H1 (cell line): ENCODE measurements at regions not wholly inside any gene's neighbourhood (a gene's known extent, or its start where the extent isn't known, plus 50 kb on each side); places are given as distances from the start of the nearest gene placed in this dataset.

Source experiments
- CBX5 ChIP-seq: fragments of 300-800, 300-1000 bp; sonication (generic); IDR thresholded peaks from 2 replicates; pipeline ENCODE4 v1.7.1; 2016; ENCODE audit warnings: antibody characterized with exemption, low read length, low read depth
- CEBPB ChIP-seq: IDR thresholded peaks from 2 replicates; pipeline ENCODE4 v1.6.1; 2012; ENCODE audit warnings: low read depth, low read length
- CHD7 ChIP-seq: fragments of 300-600 bp; sonication (generic); IDR thresholded peaks from 2 replicates; pipeline ENCODE4 v1.7.1; 2012; ENCODE audit warnings: low read length, moderate library complexity, mild to moderate bottlenecking, inconsistent platforms; ENCODE audit not compliant: insufficient replicate concordance
- CTCF ChIP-seq, 3 experiments: IDR thresholded peaks; 1 replicate in 2 of 3; 2 replicates in 1 of 3; pipeline versions ENCODE4 v1.5.1 to v1.6.1; 2011; ENCODE audit warnings: low read length in 3 of 3, mild to moderate bottlenecking in 3 of 3, inconsistent platforms in 2 of 3, low read depth in 1 of 3, moderate library complexity in 1 of 3; ENCODE audit not compliant: insufficient read depth in 1 of 3; ENCODE audit errors: control extremely low read depth in 1 of 3
- EP300 ChIP-seq, 2 experiments: IDR thresholded peaks; 1 replicate in 1 of 2; 2 replicates in 1 of 2; pipeline ENCODE4 v1.6.1; 2011 to 2012; ENCODE audit warnings: low read depth in 2 of 2, low read length in 2 of 2, mild to moderate bottlenecking in 2 of 2, borderline replicate concordance in 1 of 2, inconsistent platforms in 1 of 2, moderate library complexity in 1 of 2
- JUN ChIP-seq: IDR thresholded peaks from 2 replicates; pipeline ENCODE4 v1.6.1; 2011; ENCODE audit warnings: low read depth, mild to moderate bottlenecking, improper control_type of control experiment, low read length
- PHF8 ChIP-seq: fragments of 200-600 bp; sonication (generic); conservative IDR thresholded peaks from 2 replicates; pipeline ENCODE4 v1.7.1; 2012; ENCODE audit warnings: low read depth, mild to moderate bottlenecking, inconsistent platforms, low read length, moderate library complexity
- RBBP5 ChIP-seq: IDR thresholded peaks from 2 replicates; pipeline ENCODE4 v1.7.1; 2012; ENCODE audit warnings: low read depth, mild to moderate bottlenecking, inconsistent platforms, low read length, moderate library complexity, borderline replicate concordance
- TAF1 ChIP-seq: IDR thresholded peaks from 2 replicates; pipeline ENCODE4 v1.6.1; 2011; ENCODE audit warnings: mild to moderate bottlenecking, low read depth, low read length

- no peak for TF ChIP-seq CHD7
- TF ChIP-seq CBX5 = no peak
- TF ChIP-seq RBBP5 = no peak
- TF ChIP-seq EP300 (IDR thresholded peaks at IDR 0.05; ENCODE audit: borderline replicate concordance in 1 of 2, low read depth in 2 of 2, low read length in 2 of 2) = no peak
- no peak for TF ChIP-seq CEBPB
- no peak for TF ChIP-seq JUN
- no peak for TF ChIP-seq PHF8
- no peak for TF ChIP-seq TAF1
- no peak for TF ChIP-seq CTCF (IDR thresholded peaks at IDR 0.05; ENCODE audit: control extremely low read depth in 1 of 3, insufficient read depth in 1 of 3, low read depth in 1 of 3, low read length in 3 of 3)
Observed at GRCh38 chr9:17996728-17997127, 417.9 kb downstream of the SH3GL2 start (continued).
